NB4 (cell line): ENCODE measurements at regions not wholly inside any gene's neighbourhood (a gene's known extent, or its start where the extent isn't known, plus 50 kb on each side); places are given as distances from the start of the nearest gene placed in this dataset.

Source experiments
- CTCF ChIP-seq: IDR thresholded peaks from one replicate; pipeline ENCODE4 v1.5.1; 2012; ENCODE audit warnings: low read depth, low read length
- POLR2A ChIP-seq: IDR thresholded peaks from 2 replicates; pipeline ENCODE4 v1.6.1; 2011; ENCODE audit warnings: mild to moderate bottlenecking; ENCODE audit not compliant: insufficient read length; ENCODE audit errors: extremely low read depth
- TF ChIP-seq, protein P1 (sequence below): IDR thresholded peaks from 2 replicates; pipeline ENCODE4 v1.6.1; 2011; ENCODE audit warnings: low read depth, low read length

DNA sequence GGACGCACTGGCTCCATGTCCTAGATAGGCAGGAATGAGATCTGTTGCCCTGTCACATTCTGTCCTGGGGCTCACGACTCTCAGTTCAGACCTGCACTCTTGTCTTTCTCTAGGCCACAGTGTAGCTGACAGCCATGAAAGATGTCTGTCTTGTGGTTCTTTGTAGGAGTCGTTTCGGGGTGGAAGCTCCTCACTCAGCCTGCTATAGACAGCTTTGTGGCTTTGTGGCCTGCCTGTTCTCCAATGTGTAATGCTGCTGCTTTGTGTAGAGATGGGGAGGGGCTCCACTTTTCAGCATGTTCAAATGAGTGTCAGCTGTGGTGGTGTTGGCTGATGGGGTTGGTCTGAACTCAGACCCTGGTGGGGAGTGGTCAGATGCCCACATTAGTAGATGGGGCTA lies 410.7 kb downstream of the ACTR3B start:
- no peak for TF ChIP-seq CTCF
- no peak for TF ChIP-seq POLR2A
- TF ChIP-seq, protein P1, sequence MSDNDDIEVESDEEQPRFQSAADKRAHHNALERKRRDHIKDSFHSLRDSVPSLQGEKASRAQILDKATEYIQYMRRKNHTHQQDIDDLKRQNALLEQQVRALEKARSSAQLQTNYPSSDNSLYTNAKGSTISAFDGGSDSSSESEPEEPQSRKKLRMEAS = no peak
